ENCODE measurements at regions not wholly inside any gene's neighbourhood (a gene's known extent, or its start where the extent isn't known, plus 50 kb on each side); places are given as distances from the start of the nearest gene placed in this dataset.

GRCh38 chr5:178796165-178796945 lies 63.4 kb upstream of the ZNF354B start:
- H3K27ac ChIP-seq, result no peak overlapping the region
- no peaks in the 10 kb centered on the region for H3K4me1 ChIP-seq
- no peaks in the 10 kb centered on the region for H3K9me3 ChIP-seq
- intact Hi-C loops (cut with DNase I; ENCODE audit: low total_unique reads), result no loop called here
- DNase-seq, result no peak
- in situ Hi-C loops (cut with MboI; ENCODE audit: low pct_ligation_motif_present in 1 of 4, low pct_unique_long_range_greater_than_20kb in 1 of 4, low sequenced_read_pairs in 3 of 4), result no loop called here
- no peaks in the 10 kb centered on the region for H3K36me3 ChIP-seq
- H3K4me3 ChIP-seq, result no peak overlapping the region
- H3K27me3 ChIP-seq, result no peaks in the 10 kb centered on the region
- no peak for TF ChIP-seq EP300 (IDR thresholded peaks at IDR 0.05; ENCODE audit: low read depth)
- TF ChIP-seq POLR2A (IDR thresholded peaks at IDR 0.05), result no peak
- TF ChIP-seq CTCF (IDR thresholded peaks at IDR 0.05), result no peak
- no peak for TF ChIP-seq POLR2AphosphoS5 (IDR thresholded peaks at IDR 0.05)
- WGBS, 2 donors (ENCODE audit: low coverage in 1 of 2), result 71% methylated on average over 15 of the region's 17 CpGs; no CpG with 5 or more reads in 1 of the 2 donors

GRCh38 chr5:178794433-178794832 lies 64.0 kb upstream of the ZNF354A start:
- intact Hi-C loops (cut with DNase I; ENCODE audit: low total_unique reads), result no loop called here

GRCh38 chr5:178793696-178794095 lies 63.2 kb upstream of the ZNF354A start:
- Histone ChIP-seq H3K9me3 (no peaks in the 10 kb centered on the region), H3K4me3 (no peak overlapping the region)

More at GRCh38 chr5:178794433-178794832, 64.0 kb upstream of the ZNF354A start:
- Histone ChIP-seq H3K4me3 (no peak overlapping the region), H3K4me1 (no peaks in the 10 kb centered on the region), H3K36me3 (no peaks in the 10 kb centered on the region), H3K27ac (no peak overlapping the region), H3K27me3 (no peaks in the 10 kb centered on the region), H3K9me3 (no peaks in the 10 kb centered on the region)
- no peak for TF ChIP-seq POLR2A (IDR thresholded peaks at IDR 0.05)
- TF ChIP-seq POLR2AphosphoS5 (IDR thresholded peaks at IDR 0.05), result no peak
- TF ChIP-seq EP300 (IDR thresholded peaks at IDR 0.05; ENCODE audit: low read depth), result no peak
- TF ChIP-seq CTCF (IDR thresholded peaks at IDR 0.05), result no peak
- in situ Hi-C loops (cut with MboI; ENCODE audit: low pct_ligation_motif_present in 1 of 4, low pct_unique_long_range_greater_than_20kb in 1 of 4, low sequenced_read_pairs in 3 of 4), result no loop called here
- no peak for DNase-seq
- 91% methylated on average over 16 of the region's 16 CpGs; no CpG with 5 or more reads in 1 of the 2 donors for WGBS, 2 donors (ENCODE audit: low coverage in 1 of 2)

GRCh38 chr5:178793151-178793550 lies 62.7 kb upstream of the ZNF354A start:
- Histone ChIP-seq H3K4me1 (no peaks in the 10 kb centered on the region), H3K27me3 (no peaks in the 10 kb centered on the region), H3K27ac (no peak overlapping the region), H3K36me3 (no peaks in the 10 kb centered on the region), H3K9me3 (no peaks in the 10 kb centered on the region), H3K4me3 (no peak overlapping the region)
- in situ Hi-C loops (cut with MboI; ENCODE audit: low pct_ligation_motif_present in 1 of 4, low pct_unique_long_range_greater_than_20kb in 1 of 4, low sequenced_read_pairs in 3 of 4) (no loop called here), intact Hi-C loops (cut with DNase I; ENCODE audit: low total_unique reads) (no loop called here)
- 66% methylated on average over 6 to 12 of the region's 12 CpGs for WGBS, 2 donors (ENCODE audit: low coverage in 1 of 2)
- TF ChIP-seq POLR2AphosphoS5 (IDR thresholded peaks at IDR 0.05), result no peak
- peak in 1 of 5 experiments; percentile 26 for TF ChIP-seq CTCF (IDR thresholded peaks at IDR 0.05)
- no peak for TF ChIP-seq POLR2A (IDR thresholded peaks at IDR 0.05)
- DNase-seq, result peak; percentile 15

More at GRCh38 chr5:178793696-178794095, 63.2 kb upstream of the ZNF354A start:
- Histone ChIP-seq H3K27ac (no peak overlapping the region), H3K27me3 (no peaks in the 10 kb centered on the region), H3K36me3 (no peaks in the 10 kb centered on the region), H3K4me1 (no peaks in the 10 kb centered on the region)
- in situ Hi-C loops (cut with MboI; ENCODE audit: low pct_ligation_motif_present in 1 of 4, low pct_unique_long_range_greater_than_20kb in 1 of 4, low sequenced_read_pairs in 3 of 4), result no loop called here
- 80 to 91% methylated on average over 1 to 17 of the region's 17 CpGs for WGBS, 2 donors (ENCODE audit: low coverage in 1 of 2)
- DNase-seq, result no peak
- intact Hi-C loops (cut with DNase I; ENCODE audit: low total_unique reads), result no loop called here
- no peak for TF ChIP-seq CTCF (IDR thresholded peaks at IDR 0.05)
- TF ChIP-seq POLR2A (IDR thresholded peaks at IDR 0.05), result no peak

Measured in transverse colon (tissue), 4 donors.